HEK293T (cell line): ENCODE measurements at regions not wholly inside any gene's neighbourhood (a gene's known extent, or its start where the extent isn't known, plus 50 kb on each side); places are given as distances from the start of the nearest gene placed in this dataset.

ENCODE experiments used
- ARNT ChIP-seq: fragments of 450-650 bp; IDR thresholded peaks from 2 replicates; pipeline ENCODE4 v1.6.1; 2017; ENCODE audit warnings: mild to moderate bottlenecking
- BHLHE40 ChIP-seq: fragments of 450-650 bp; IDR thresholded peaks from 2 replicates; pipeline ENCODE4 v1.6.1; 2016; ENCODE audit warnings: mild to moderate bottlenecking, moderate library complexity, borderline replicate concordance
- FOXA1 ChIP-seq: fragments of 450-650 bp; IDR thresholded peaks from 2 replicates; pipeline ENCODE4 v1.6.1; 2016; ENCODE audit warnings: mild to moderate bottlenecking
- FOXK2 ChIP-seq: fragments of 450-650 bp; IDR thresholded peaks from 2 replicates; pipeline ENCODE4 v1.6.1; 2016; ENCODE audit warnings: mild to moderate bottlenecking
- FOXM1 ChIP-seq: fragments of 450-650 bp; IDR thresholded peaks from 2 replicates; pipeline ENCODE4 v1.6.1; 2017; ENCODE audit warnings: mild to moderate bottlenecking, borderline replicate concordance
- HDGF ChIP-seq: fragments of 450-650 bp; IDR thresholded peaks from 2 replicates; pipeline ENCODE4 v1.6.1; 2017; ENCODE audit warnings: antibody characterized with exemption, borderline replicate concordance
- L3MBTL2 ChIP-seq: fragments of 450-650 bp; conservative IDR thresholded peaks from 2 replicates; pipeline ENCODE4 v1.6.1; 2016; ENCODE audit warnings: mild to moderate bottlenecking
- LEF1 ChIP-seq: fragments of 450-650 bp; IDR thresholded peaks from 2 replicates; pipeline ENCODE4 v1.6.1; 2017; ENCODE audit warnings: mild to moderate bottlenecking, borderline replicate concordance
- SP1 ChIP-seq: fragments of 450-650 bp; IDR thresholded peaks from 2 replicates; pipeline ENCODE4 v1.6.1; 2017
- SUZ12 ChIP-seq: fragments of 450-650 bp; IDR thresholded peaks from 2 replicates; pipeline ENCODE4 v1.6.1; 2016; ENCODE audit warnings: mild to moderate bottlenecking
- TARDBP ChIP-seq: fragments of 450-650 bp; IDR thresholded peaks from 2 replicates; pipeline ENCODE4 v1.6.1; 2016
- ZNF384 ChIP-seq: fragments of 450-650 bp; IDR thresholded peaks from 2 replicates; pipeline ENCODE4 v1.6.1; 2016

DNA sequence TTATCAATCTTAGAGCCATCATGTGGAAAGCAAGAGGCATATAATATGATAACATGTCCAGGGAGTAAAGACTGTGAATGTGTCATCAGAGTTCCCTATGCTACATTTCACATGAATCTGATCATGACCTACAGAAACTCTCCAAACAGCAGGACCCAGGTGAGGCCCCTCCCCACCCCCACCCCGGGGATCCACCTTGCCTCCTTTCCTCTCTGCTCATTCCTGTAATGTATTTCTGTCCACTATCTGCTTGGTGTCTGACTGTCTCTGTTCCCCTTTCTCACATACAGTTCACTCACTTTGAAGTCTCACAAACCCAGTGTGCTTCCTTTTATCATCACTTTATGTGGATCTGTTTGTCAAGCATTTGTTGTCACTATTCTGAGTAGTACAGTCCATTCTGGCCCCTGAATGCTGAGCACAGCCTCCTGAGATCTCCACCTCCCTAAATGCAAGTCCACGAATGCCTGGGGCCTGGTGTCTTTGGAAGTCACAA, 76.4 kb upstream of the SMARCA2 start:
- no peak for TF ChIP-seq FOXM1
- no peak for TF ChIP-seq TARDBP
- no peak for TF ChIP-seq ARNT
- no peak for TF ChIP-seq SP1
- no peak for TF ChIP-seq SUZ12
- no peak for TF ChIP-seq LEF1
- TF ChIP-seq FOXK2 = no peak
- no peak for TF ChIP-seq L3MBTL2
- no peak for TF ChIP-seq FOXA1
- TF ChIP-seq BHLHE40 = no peak
- TF ChIP-seq HDGF = no peak
- TF ChIP-seq ZNF384 = no peak
